ENCODE measurements at regions not wholly inside any gene's neighbourhood (a gene's known extent, or its start where the extent isn't known, plus 50 kb on each side); places are given as distances from the start of the nearest gene placed in this dataset.

- DNase-seq = no peak
Measured at GRCh38 chr22:49600891-49601431, 226.7 kb downstream of the BRD1 start.

DNA sequence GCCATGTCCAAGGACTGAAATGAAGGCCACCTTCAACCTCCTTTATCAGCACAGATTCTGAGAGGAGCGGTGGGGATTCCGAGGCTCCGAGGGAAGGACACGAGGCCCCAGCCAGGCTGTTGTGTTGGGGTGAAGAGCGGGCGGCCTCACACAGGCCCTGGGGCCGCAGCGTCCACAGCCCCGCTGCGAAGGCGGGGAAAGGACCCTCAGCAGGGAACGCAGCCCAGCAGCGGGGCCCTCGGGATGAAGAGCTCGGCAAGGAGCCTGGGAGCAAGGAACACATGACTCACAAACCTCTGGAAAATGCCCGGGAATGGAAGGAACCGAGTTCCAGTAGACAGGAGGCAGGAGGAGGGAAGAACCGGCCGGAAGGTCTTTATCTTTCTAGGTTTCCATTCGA, 227.2 kb downstream of the BRD1 start:
- DNase-seq = no peak

DNA sequence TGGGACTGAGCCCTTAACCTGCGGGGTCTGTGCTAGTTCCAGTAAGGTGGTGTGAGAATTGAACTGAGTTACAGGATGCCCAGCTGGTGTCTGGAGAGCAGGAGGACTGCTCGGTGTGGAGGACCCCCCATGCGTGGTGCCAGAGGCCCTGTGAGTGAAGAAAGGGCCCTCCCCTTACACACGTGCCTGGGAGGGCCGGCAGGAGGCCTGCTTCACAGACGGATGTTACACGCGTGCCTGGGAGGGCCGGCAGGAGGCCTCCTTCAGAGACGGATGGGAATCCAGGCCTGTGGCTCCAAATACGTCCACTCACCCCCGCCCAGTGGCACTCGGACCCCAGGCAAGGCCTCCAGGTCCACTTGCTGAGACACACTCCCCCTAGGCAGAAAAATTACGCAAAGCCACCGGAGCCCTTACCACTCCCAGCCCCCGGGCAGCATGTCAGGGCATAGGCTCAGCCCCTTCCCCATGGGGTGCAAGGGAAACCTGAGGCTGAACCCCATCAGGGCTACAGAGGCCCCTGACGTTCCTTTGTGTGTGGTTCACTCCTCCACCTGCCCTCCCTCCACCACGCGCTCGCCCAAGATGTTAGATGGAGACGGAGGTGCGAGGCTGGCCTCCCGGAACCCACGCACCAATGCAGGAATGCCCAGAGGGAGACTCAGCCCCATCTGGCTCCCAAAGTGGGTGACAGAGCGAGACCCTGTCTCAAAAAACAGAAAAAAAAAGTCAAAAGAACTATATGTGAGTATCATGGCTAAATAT, 227.8 kb downstream of the BRD1 start:
- DNase-seq = no peak

GRCh38 chr22:49599039-49599438, 228.6 kb downstream of the BRD1 start:
- no peak for DNase-seq

- DNase-seq = no peak
Measured at GRCh38 chr22:49598338-49598737, 229.3 kb downstream of the BRD1 start.

DNA sequence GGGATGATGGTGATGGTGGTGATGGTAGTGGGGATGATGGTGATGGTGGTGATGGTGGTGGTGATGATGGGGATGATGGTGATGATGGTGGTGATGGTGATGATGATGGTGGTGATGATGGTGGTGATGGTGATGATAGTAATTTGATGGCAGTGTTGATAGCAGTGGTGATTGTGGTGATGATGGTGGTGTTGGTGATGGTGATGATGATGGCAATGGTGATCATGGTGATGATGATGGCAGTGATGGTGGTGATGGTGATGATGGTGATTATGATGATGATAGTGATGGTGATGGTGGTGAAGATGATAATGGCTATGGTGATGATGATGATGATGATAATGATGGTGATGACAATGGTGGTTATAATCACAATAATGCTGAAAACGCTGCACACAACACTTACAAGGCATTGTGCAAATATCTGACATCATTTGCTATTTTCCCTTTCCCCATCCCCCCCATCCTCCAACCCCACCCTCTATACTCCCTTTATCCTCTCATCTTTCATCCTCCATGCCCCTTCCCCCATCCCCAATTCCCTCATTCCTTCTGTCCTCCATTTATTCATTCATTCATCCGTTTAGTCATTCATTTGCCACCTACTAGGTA, 230.1 kb downstream of the BRD1 start:
- DNase-seq = no peak

DNA sequence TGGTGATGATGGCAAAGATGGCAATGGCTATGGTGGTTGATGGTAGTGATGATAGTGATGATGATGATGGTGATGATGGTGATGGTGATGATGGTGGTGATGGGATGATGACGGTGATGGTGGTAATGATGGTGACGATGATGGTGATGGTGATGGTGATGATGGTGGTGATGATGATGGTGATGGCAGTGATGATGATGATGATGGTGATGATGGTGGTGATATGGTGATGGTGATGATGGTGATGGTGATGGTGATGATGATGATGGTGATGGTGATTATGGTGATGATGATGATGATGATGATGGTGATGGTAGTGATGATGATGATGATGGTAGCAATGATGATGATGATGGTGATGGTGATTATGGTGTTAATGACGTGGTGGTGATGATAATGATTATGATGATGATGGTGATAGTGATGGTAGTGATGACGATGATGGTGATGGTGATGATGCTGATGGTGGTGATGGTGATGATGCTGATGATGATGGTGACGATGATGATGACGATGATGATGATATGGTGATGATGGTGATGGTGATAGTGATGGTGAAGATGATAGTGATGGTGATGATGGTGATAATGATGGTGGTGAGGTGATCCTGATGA, 232.1 kb downstream of the BRD1 start:
- no peak for DNase-seq

GRCh38 chr22:49594078-49594477, 233.6 kb downstream of the BRD1 start:
- no peak for DNase-seq

DNA sequence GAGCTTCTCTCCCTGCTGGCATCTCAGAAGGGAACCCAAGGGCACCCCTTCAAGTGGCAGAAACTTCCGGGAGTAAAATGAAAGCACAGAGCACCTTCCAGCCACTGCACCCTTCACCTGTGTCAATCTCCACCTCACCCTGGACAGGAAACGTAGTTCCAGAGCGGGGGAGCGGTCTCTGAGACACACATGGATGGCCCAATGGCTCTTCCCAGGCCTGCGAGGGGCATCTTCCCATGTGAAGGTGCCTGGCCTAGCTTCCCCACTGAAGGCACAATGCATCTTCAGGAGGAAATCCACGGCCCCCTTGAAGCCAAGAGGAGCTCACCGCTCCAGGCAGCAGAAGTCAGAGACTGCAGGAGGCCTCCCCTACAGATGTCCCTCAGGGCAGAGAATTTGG, 234.2 kb downstream of the BRD1 start:
- DNase-seq = no peak

DNA sequence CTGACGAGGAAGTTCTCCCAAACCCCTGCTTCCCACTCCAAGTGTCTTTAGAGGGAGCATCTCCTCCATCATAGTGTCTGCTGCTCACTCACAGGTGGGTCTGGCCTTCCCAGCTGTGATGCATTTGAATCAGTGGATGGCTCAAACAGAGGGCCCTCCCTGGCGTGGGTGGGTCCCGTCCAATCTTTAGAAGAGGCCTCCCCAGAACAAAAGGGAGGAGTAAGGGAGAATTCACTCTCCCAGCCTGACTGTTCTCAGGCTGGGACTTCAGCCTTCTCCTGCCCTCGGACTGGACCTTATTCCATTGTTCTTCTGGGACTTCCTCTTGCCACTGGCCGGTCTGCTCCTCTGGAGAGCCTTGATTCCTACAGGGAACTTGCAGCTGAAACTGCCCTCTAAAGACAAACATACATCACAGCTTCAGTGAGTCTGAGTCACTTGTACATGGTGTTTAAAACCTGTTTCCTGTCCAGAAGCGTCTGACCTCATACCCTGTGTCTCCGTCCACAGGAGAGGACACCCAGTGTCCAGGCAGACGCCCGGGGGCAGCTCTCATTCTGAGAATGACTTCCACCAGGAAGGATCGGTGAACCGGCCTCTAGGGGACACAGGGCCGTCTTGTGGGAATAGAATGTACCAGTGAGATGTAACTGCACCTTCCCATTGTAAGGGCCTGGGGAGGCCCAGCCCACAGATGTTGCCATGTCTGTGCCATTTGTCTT, 234.7 kb downstream of the BRD1 start:
- no peak for DNase-seq

- DNase-seq = no peak
Measured at GRCh38 chr22:49590851-49591445, 236.7 kb downstream of the BRD1 start.

DNA sequence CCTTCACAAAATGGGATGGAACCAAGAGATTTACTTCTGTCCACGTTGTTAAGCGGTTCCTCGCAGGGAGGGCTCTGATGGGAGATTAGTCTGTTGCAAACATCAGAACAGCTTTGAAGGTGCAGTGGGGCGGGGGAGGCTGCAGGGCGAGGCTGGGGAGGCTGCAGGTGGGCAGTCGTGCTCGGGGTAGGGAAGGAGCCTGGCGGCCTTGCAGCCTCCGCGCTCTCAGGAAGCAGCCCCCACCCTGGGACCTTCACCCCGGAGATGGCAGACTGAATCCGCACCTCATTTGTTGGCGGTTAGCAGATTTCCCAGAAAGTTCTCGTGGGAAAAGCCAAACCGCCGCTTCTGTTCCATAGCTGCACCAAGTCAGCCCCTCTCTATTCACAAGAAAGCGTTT, 237.3 kb downstream of the BRD1 start:
- no peak for DNase-seq

- no peak for DNase-seq
Measured at GRCh38 chr22:49589811-49590210, 237.9 kb downstream of the BRD1 start.

GRCh38 chr22:49589301-49589700, 238.4 kb downstream of the BRD1 start:
- DNase-seq = no peak

- no peak for DNase-seq
Measured at GRCh38 chr22:49588739-49589138, 238.9 kb downstream of the BRD1 start.

DNA sequence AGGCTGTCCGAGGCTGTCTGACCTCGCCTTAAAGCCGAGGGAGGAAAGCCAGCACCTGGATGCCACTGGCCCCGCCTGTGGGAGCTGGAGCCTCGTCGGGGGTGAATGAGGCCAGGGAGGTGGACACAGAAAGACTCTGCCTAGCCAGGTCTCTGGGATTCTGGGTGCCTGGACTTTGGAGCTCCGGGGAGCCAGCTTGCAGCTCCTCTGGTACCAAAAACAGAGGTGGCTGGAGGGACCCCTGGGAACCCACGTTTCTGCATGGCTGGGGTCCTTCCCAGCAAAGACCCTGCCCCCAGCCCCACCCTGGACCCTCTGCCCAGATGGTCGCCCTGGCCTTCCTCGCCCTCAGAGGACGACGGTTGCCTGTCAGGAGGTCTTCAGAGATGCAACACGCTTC, 239.7 kb downstream of the BRD1 start:
- DNase-seq = no peak

DNA sequence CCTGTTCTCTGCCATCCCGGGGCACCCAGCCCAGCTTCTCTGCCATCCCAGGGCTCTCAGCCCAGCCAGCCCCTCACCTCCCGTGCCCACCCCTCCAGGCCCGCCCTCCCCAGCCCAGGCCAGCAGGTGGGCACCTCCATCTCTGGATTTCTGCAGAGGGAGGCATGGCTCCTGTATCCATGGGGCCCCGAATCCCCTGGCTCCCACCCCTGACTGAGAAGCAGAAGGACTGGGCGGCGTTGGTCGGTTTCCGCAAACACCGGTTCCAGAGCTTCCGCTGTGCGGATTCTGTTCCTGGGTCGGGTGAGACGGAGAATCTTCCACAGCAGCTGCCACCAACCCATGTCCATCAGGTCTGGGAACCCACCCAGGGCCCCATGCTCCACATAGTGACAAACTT, 240.3 kb downstream of the BRD1 start:
- no peak for DNase-seq

- no peak for DNase-seq
Measured at GRCh38 chr22:49586873-49587272, 240.8 kb downstream of the BRD1 start.

GRCh38 chr22:49586244-49586748, 241.4 kb downstream of the BRD1 start:
- no peak for DNase-seq

DNA sequence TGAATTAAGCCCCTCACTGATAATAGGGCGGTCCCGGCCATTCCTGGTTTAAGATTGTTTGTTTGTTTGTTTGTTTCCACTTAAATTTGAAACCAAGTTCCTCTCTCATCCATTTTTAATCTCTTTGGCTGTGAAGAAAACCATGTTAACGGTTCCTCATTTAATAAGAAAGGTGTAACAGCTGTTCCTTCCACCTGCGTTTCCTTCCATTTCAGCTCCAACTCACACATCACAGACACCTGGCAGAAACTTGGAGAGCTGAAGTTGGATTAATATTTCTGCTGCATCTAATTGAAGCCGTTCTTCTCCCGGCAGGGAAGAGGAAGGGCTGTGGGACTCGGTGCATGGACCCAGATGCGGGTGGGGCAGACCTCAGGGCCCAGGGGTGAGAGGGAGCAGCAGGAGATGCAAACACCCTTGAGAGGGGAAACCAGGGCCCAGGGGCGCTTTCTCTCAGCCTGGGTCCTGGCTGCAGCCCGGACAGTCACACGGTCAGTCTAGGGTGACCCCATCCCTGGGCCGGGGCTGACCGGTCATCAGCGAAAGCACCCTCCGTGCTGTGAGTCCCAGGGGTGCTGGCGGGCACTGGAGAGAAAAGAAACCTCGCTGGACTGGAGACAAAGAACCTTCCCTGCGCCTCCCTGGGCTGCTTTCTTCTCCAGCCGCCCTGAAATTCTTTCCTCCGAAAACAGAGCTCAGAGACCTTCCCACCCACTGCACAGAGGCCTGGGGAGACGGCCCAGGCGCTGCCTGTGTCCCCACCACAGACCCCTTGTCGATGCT, 242.0 kb downstream of the BRD1 start:
- DNase-seq = no peak

- DNase-seq = no peak
Measured at GRCh38 chr22:49583886-49584505, 243.7 kb downstream of the BRD1 start.

DNA sequence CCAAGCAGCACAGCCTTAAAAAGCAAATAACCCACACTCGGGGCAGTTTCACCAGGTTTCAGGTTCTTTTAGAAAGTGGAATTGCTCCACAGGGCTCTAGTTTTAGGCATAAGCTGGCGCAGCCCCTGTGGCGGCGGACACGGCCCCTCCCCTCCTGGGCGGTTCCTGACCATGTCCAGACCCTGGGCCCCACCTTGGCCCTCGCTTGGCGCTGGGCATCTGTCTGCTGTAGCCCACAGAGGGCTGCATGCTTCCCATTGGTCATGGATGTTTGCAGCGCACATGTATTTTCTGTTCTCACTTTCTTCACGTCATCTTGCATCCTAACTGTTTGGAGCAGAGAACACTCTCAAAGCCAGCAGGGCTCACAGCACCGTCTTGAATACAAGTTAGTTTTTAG, 244.3 kb downstream of the BRD1 start:
- DNase-seq = no peak
